GM23338 (cell line): ENCODE measurements at regions not wholly inside any gene's neighbourhood (a gene's known extent, or its start where the extent isn't known, plus 50 kb on each side); places are given as distances from the start of the nearest gene placed in this dataset.

Experiments
- ATAC-seq: fragments of 200-7000 bp; cut with Tn5 transposase; 3 replicates; pipeline ENCODE4 v1.9.1; 2020
- DNase-seq: peaks from one replicate; pipeline ENCODE4 v3.0.0-alpha.2; 2015; ENCODE audit warnings: low spot score
- H2AFZ ChIP-seq: fragments of 200-600 bp; sonication (generic); 2 replicates; pipeline ENCODE4 v1.8.0; 2016; ENCODE audit warnings: antibody characterized with exemption, mild to moderate bottlenecking, moderate library complexity
- H3F3A ChIP-seq: fragments of 200-600 bp; sonication (generic); replicated peaks from 2 replicates; pipeline ENCODE4 v1.8.0; 2017; ENCODE audit warnings: antibody characterized with exemption, mixed run types, low read depth
- H3K27ac ChIP-seq: fragments of 200-600 bp; sonication (generic); 2 replicates; pipeline ENCODE4 v1.6.1; 2016; ENCODE audit warnings: low read depth
- H3K27me3 ChIP-seq: fragments of 200-600 bp; sonication (generic); 2 replicates; pipeline ENCODE4 v1.8.0; 2016; ENCODE audit warnings: mild to moderate bottlenecking, mixed run types, moderate library complexity; ENCODE audit not compliant: insufficient read depth
- H3K36me3 ChIP-seq: fragments of 200-600 bp; sonication (generic); 2 replicates; pipeline ENCODE4 v1.8.0; 2016; ENCODE audit warnings: mild to moderate bottlenecking; ENCODE audit not compliant: insufficient read depth
- H3K4me1 ChIP-seq: fragments of 200-600 bp; sonication (generic); 2 replicates; pipeline ENCODE4 v1.8.0; 2016; ENCODE audit warnings: mild to moderate bottlenecking, moderate library complexity; ENCODE audit not compliant: insufficient read depth
- H3K4me2 ChIP-seq: fragments of 200-600 bp; sonication (generic); 2 replicates; pipeline ENCODE4 v1.7.1; 2017; ENCODE audit warnings: mixed run types
- H3K4me3 ChIP-seq: fragments of 200-600 bp; sonication (generic); 2 replicates; pipeline ENCODE4 v1.6.1; 2016; ENCODE audit warnings: mixed run types
- H3K79me2 ChIP-seq: fragments of 200-600 bp; sonication (generic); replicated peaks from 2 replicates; pipeline ENCODE4 v1.8.0; 2017; ENCODE audit warnings: mild to moderate bottlenecking; ENCODE audit not compliant: insufficient read depth
- H3K9me2 ChIP-seq: fragments of 200-600 bp; sonication (generic); 2 replicates; pipeline ENCODE4 v1.8.0; 2017; ENCODE audit not compliant: insufficient read depth
- H4K20me1 ChIP-seq: fragments of 200-600 bp; sonication (generic); replicated peaks from 2 replicates; pipeline ENCODE4 v1.8.0; 2017; ENCODE audit warnings: mild to moderate bottlenecking; ENCODE audit not compliant: insufficient read depth
- H3K27ac Mint-ChIP-seq: 2 replicates; pipeline ENCODE4 v1.8.0; 2020; ENCODE audit warnings: inconsistent platforms, mild to moderate bottlenecking, moderate library complexity, mixed read lengths
- H3K27me3 Mint-ChIP-seq: 3 replicates; pipeline ENCODE4 v1.8.0; 2022; ENCODE audit warnings: low read depth, mild to moderate bottlenecking, moderate library complexity, mixed read lengths, inconsistent platforms; ENCODE audit not compliant: insufficient read depth, poor library complexity
- H3K36me3 Mint-ChIP-seq: 3 replicates; pipeline ENCODE4 v1.8.0; 2021; ENCODE audit warnings: low read depth, mild to moderate bottlenecking, inconsistent platforms, moderate library complexity, mixed read lengths
- H3K4me1 Mint-ChIP-seq: 3 replicates; pipeline ENCODE4 v1.8.0; 2020; ENCODE audit warnings: mild to moderate bottlenecking, inconsistent platforms, mixed read lengths
- H3K4me3 Mint-ChIP-seq: 3 replicates; pipeline ENCODE4 v1.8.0; 2021; ENCODE audit warnings: moderate library complexity, mild to moderate bottlenecking, inconsistent platforms, mixed read lengths
- H3K9me3 Mint-ChIP-seq: 3 replicates; pipeline ENCODE4 v1.8.0; 2020; ENCODE audit warnings: moderate library complexity, mild to moderate bottlenecking, inconsistent platforms, mixed read lengths
- CREB1 ChIP-seq: fragments of 250-450 bp; sonication (Bioruptor Pico); IDR thresholded peaks from 2 replicates; pipeline ENCODE4 v1.5.0; 2020; ENCODE audit warnings: low read depth, mild to moderate bottlenecking, moderate library complexity
- EZH2 ChIP-seq: fragments of 200-600 bp; sonication (generic); IDR thresholded peaks from one replicate; pipeline ENCODE4 v1.8.0; 2017; ENCODE audit warnings: antibody characterized with exemption, mild to moderate bottlenecking, low read depth; ENCODE audit not compliant: unreplicated experiment
- EZH2phosphoT487 ChIP-seq: fragments of 200-600 bp; sonication (generic); IDR thresholded peaks from one replicate; pipeline ENCODE4 v1.8.1; 2018; ENCODE audit warnings: antibody characterized with exemption; ENCODE audit not compliant: unreplicated experiment
- NANOG ChIP-seq: IDR thresholded peaks from 2 replicates; pipeline ENCODE4 v1.6.1; 2016; ENCODE audit warnings: antibody characterized with exemption, borderline replicate concordance
- POLR2AphosphoS5 ChIP-seq: IDR thresholded peaks from 2 replicates; pipeline ENCODE4 v1.6.1; 2016; ENCODE audit warnings: antibody characterized with exemption, low read depth
- STAT1 ChIP-seq: IDR thresholded peaks from one replicate; pipeline ENCODE4 v1.6.1; 2016; ENCODE audit warnings: antibody characterized with exemption; ENCODE audit not compliant: unreplicated experiment
- TF ChIP-seq, protein P1 (sequence below): fragments of 250-450 bp; sonication (Bioruptor Pico); IDR thresholded peaks from 2 replicates; pipeline ENCODE4 v1.5.0; 2020; ENCODE audit warnings: mild to moderate bottlenecking, moderate library complexity
- TF ChIP-seq, protein P2 (sequence below): IDR thresholded peaks from 2 replicates; pipeline ENCODE4 v1.6.1; 2016; ENCODE audit warnings: antibody characterized with exemption
- TF ChIP-seq, protein P3 (sequence below), 2 experiments: fragments of 200-600 bp in 1 of 2; sonication (generic) in 1 of 2; conservative IDR thresholded peaks; 2 replicates each; pipeline versions ENCODE4 v1.5.1 to v1.6.1; 2016 to 2017; ENCODE audit warnings: antibody characterized with exemption in 2 of 2, low read depth in 2 of 2, mild to moderate bottlenecking in 2 of 2, moderate library complexity in 1 of 2
- TF ChIP-seq, protein P4 (sequence below): IDR thresholded peaks from one replicate; pipeline ENCODE4 v1.6.1; 2018; ENCODE audit warnings: antibody characterized with exemption; ENCODE audit not compliant: unreplicated experiment

DNA sequence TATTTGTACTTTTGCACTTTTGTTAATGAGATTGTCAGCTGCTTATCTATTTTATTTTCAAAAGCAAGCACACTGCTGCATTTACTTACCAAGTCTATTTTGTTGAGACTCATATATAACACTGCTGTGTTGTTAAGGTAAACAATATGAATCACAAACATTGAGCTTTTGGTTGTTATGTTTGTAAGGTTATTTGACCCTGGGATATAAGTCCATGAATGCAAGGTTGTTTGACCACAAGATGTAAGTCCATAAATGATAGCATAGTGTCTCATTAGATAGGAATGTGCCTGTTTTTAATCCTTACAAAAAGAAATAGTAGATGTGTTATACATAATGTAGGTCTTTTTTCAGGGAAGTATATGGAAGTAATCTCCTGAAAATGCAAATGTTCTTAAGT lies 845.9 kb downstream of the CDH9 start (continued):
- TF ChIP-seq, protein P1, sequence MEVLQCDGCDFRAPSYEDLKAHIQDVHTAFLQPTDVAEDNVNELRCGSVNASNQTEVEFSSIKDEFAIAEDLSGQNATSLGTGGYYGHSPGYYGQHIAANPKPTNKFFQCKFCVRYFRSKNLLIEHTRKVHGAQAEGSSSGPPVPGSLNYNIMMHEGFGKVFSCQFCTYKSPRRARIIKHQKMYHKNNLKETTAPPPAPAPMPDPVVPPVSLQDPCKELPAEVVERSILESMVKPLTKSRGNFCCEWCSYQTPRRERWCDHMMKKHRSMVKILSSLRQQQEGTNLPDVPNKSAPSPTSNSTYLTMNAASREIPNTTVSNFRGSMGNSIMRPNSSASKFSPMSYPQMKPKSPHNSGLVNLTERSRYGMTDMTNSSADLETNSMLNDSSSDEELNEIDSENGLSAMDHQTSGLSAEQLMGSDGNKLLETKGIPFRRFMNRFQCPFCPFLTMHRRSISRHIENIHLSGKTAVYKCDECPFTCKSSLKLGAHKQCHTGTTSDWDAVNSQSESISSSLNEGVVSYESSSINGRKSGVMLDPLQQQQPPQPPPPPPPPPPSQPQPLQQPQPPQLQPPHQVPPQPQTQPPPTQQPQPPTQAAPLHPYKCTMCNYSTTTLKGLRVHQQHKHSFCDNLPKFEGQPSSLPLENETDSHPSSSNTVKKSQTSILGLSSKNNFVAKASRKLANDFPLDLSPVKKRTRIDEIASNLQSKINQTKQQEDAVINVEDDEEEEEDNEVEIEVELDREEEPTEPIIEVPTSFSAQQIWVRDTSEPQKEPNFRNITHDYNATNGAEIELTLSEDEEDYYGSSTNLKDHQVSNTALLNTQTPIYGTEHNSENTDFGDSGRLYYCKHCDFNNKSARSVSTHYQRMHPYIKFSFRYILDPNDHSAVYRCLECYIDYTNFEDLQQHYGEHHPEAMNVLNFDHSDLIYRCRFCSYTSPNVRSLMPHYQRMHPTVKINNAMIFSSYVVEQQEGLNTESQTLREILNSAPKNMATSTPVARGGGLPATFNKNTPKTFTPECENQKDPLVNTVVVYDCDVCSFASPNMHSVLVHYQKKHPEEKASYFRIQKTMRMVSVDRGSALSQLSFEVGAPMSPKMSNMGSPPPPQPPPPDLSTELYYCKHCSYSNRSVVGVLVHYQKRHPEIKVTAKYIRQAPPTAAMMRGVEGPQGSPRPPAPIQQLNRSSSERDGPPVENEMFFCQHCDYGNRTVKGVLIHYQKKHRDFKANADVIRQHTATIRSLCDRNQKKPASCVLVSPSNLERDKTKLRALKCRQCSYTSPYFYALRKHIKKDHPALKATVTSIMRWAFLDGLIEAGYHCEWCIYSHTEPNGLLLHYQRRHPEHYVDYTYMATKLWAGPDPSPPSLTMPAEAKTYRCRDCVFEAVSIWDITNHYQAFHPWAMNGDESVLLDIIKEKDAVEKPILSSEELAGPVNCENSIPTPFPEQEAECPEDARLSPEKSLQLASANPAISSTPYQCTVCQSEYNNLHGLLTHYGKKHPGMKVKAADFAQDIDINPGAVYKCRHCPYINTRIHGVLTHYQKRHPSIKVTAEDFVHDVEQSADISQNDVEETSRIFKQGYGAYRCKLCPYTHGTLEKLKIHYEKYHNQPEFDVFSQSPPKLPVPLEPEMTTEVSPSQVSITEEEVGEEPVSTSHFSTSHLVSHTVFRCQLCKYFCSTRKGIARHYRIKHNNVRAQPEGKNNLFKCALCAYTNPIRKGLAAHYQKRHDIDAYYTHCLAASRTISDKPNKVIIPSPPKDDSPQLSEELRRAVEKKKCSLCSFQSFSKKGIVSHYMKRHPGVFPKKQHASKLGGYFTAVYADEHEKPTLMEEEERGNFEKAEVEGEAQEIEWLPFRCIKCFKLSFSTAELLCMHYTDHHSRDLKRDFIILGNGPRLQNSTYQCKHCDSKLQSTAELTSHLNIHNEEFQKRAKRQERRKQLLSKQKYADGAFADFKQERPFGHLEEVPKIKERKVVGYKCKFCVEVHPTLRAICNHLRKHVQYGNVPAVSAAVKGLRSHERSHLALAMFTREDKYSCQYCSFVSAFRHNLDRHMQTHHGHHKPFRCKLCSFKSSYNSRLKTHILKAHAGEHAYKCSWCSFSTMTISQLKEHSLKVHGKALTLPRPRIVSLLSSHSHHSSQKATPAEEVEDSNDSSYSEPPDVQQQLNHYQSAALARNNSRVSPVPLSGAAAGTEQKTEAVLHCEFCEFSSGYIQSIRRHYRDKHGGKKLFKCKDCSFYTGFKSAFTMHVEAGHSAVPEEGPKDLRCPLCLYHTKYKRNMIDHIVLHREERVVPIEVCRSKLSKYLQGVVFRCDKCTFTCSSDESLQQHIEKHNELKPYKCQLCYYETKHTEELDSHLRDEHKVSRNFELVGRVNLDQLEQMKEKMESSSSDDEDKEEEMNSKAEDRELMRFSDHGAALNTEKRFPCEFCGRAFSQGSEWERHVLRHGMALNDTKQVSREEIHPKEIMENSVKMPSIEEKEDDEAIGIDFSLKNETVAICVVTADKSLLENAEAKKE, result no peak
- TF ChIP-seq CREB1 (CRISPR knock-in tag), result no peak
- TF ChIP-seq, protein P2, sequence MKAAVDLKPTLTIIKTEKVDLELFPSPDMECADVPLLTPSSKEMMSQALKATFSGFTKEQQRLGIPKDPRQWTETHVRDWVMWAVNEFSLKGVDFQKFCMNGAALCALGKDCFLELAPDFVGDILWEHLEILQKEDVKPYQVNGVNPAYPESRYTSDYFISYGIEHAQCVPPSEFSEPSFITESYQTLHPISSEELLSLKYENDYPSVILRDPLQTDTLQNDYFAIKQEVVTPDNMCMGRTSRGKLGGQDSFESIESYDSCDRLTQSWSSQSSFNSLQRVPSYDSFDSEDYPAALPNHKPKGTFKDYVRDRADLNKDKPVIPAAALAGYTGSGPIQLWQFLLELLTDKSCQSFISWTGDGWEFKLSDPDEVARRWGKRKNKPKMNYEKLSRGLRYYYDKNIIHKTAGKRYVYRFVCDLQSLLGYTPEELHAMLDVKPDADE, result no peak
- TF ChIP-seq NANOG, result no peak
- TF ChIP-seq, protein P3, sequence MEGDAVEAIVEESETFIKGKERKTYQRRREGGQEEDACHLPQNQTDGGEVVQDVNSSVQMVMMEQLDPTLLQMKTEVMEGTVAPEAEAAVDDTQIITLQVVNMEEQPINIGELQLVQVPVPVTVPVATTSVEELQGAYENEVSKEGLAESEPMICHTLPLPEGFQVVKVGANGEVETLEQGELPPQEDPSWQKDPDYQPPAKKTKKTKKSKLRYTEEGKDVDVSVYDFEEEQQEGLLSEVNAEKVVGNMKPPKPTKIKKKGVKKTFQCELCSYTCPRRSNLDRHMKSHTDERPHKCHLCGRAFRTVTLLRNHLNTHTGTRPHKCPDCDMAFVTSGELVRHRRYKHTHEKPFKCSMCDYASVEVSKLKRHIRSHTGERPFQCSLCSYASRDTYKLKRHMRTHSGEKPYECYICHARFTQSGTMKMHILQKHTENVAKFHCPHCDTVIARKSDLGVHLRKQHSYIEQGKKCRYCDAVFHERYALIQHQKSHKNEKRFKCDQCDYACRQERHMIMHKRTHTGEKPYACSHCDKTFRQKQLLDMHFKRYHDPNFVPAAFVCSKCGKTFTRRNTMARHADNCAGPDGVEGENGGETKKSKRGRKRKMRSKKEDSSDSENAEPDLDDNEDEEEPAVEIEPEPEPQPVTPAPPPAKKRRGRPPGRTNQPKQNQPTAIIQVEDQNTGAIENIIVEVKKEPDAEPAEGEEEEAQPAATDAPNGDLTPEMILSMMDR (conservative IDR thresholded peaks at IDR 0.05; ENCODE audit: low read depth in 2 of 2), result no peak
- no peak for TF ChIP-seq EZH2

DNA sequence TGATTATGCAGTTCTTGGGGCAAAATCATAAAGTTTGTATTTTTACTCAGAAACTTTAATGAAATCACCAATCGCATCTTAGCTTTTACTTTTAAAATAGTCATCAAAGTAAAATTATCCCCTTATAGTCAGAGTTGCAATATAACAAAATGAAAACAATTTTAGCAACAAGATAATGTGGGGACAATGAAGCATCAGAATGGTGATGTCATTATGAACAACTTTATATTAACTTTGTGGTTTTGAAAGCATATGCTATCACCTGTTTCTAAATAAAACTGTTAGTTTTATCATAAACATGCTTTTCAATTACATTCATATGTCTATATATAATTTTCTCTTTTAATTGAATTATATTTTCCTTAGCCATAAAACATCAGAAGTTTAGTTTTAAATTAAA lies 856.8 kb downstream of the CDH9 start:
- H3K27me3 Mint-ChIP-seq, result peaks cover 4% of the 10 kb centered on the region
- Histone ChIP-seq H3K79me2 (no peaks in the 10 kb centered on the region), H2AFZ (no peak overlapping the region), H4K20me1 (no peaks in the 10 kb centered on the region), H3K27me3 (no peaks in the 10 kb centered on the region), H3K36me3 (no peaks in the 10 kb centered on the region), H3K4me2 (no peak overlapping the region), H3F3A (no peaks in the 10 kb centered on the region), H3K4me1 (no peaks in the 10 kb centered on the region), H3K4me3 (no peak overlapping the region), H3K9me2 (no peaks in the 10 kb centered on the region), H3K27ac (no peak overlapping the region)
- no peaks in the 10 kb centered on the region for H3K4me1 Mint-ChIP-seq
- H3K27ac Mint-ChIP-seq, result no peak overlapping the region
- H3K4me3 Mint-ChIP-seq, result no peak overlapping the region
- ATAC-seq, result no peak
- peaks cover under 1% of the 10 kb centered on the region; the same call in 1 of the 3 replicates for H3K36me3 Mint-ChIP-seq
- H3K9me3 Mint-ChIP-seq, result peaks cover under 1% of the 10 kb centered on the region; the same call in 1 of the 3 replicates
- no peak for DNase-seq
- TF ChIP-seq STAT1 (no peak), POLR2AphosphoS5 (no peak), EZH2phosphoT487 (no peak), CREB1 (CRISPR knock-in tag) (no peak), EZH2 (no peak), NANOG (no peak)
- TF ChIP-seq, protein P3 (conservative IDR thresholded peaks at IDR 0.05; ENCODE audit: low read depth in 2 of 2), result no peak
- TF ChIP-seq, protein P4, sequence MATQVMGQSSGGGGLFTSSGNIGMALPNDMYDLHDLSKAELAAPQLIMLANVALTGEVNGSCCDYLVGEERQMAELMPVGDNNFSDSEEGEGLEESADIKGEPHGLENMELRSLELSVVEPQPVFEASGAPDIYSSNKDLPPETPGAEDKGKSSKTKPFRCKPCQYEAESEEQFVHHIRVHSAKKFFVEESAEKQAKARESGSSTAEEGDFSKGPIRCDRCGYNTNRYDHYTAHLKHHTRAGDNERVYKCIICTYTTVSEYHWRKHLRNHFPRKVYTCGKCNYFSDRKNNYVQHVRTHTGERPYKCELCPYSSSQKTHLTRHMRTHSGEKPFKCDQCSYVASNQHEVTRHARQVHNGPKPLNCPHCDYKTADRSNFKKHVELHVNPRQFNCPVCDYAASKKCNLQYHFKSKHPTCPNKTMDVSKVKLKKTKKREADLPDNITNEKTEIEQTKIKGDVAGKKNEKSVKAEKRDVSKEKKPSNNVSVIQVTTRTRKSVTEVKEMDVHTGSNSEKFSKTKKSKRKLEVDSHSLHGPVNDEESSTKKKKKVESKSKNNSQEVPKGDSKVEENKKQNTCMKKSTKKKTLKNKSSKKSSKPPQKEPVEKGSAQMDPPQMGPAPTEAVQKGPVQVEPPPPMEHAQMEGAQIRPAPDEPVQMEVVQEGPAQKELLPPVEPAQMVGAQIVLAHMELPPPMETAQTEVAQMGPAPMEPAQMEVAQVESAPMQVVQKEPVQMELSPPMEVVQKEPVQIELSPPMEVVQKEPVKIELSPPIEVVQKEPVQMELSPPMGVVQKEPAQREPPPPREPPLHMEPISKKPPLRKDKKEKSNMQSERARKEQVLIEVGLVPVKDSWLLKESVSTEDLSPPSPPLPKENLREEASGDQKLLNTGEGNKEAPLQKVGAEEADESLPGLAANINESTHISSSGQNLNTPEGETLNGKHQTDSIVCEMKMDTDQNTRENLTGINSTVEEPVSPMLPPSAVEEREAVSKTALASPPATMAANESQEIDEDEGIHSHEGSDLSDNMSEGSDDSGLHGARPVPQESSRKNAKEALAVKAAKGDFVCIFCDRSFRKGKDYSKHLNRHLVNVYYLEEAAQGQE, result no peak
